GM21528 (cell line): ENCODE measurements at regions not wholly inside any gene's neighbourhood (a gene's known extent, or its start where the extent isn't known, plus 50 kb on each side); places are given as distances from the start of the nearest gene placed in this dataset.
"Not testable (repeated sequence)": the region's sequence is repeated elsewhere in the genome, so short reads cannot be mapped to it uniquely, and the experiment has no call there.

Experiments
- ATAC-seq: cut with Tn5 transposase; IDR thresholded peaks from one replicate; pipeline ENCODE4 v1.9.1; 2021; ENCODE audit warnings: mild to moderate bottlenecking, moderate library complexity; ENCODE audit not compliant: unreplicated experiment, low FRiP score

DNA sequence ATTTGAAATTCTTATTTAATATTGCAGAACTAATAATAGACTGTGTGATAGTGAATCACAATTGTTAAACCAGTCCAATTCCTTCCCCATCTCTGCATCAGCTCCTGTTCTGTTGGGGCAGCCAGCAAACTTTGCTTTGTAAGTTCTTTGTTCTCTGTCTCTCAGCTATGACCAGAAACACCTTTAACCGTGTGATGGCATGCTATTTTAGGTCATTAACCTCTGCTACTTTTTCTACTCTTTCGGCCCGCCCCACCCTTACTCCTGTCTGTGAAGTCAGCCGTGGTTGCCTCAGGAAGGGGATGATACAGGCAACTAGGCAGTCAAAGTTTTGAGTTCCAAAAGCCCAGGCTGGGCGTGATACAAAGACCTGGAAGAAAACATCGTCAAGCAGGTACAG lies 51.3 kb upstream of the EGFL6 start:
- no peak for ATAC-seq

DNA sequence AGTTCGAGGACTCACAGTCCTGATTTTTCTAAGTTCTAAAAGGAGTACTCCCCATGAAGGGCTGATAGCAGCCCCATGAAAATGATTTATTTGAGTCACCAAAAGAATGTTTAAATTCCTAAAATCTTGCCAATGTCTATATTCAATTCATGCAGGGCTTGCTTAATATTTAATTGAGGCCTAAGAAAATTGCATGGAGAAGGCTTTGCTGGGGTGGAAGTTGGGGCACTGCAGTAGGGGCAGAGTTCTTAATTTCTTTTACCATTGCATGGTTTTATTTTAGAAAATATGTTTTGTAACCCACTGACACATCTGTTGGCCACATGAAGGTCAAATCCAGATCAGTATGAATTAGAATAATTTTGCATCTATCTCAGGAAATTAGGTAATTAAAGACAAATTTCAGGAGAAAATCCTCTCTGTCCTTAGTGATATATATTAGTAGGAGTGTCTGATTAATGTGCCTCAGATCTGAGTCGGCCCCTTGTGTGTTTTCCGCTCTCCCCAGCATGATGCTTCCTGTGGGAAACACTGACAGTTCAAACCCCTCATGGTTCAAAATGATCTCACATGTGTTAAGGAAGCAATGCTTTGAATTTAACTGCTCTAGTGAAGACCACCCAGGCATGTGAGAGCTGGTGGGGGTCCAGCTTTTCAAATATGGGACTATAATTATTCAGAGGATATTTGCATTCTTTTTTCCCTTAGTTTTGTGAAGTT lies 54.0 kb upstream of the EGFL6 start:
- ATAC-seq, result no peak

GRCh38 chrX:13511944-13512330 lies 57.5 kb upstream of the EGFL6 start:
- ATAC-seq, result no peak

- no peak for ATAC-seq
These were observed 58.0 kb upstream of the EGFL6 start for GRCh38 chrX:13511241-13511943.

DNA sequence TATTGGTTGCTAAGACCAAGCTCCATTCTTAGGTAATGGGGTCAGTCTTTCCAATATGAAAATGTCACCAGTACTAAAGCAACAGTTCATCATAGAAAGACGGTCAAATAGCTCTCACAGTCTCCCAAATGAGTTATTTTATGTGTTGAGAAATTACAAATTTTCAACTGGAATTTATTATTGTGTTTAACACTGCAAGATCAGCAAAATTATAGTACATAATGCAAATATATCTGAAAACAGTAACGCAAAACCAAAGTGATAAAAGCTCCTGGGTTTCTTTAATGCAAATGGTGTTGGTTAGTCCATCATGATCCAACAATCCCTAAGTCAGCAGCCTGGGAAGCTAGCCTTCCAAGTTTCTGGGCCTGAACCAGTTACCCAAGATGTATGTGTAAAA lies 61.5 kb upstream of the EGFL6 start:
- no peak for ATAC-seq

GRCh38 chrX:13506574-13506973 lies 62.8 kb upstream of the EGFL6 start:
- no peak for ATAC-seq

DNA sequence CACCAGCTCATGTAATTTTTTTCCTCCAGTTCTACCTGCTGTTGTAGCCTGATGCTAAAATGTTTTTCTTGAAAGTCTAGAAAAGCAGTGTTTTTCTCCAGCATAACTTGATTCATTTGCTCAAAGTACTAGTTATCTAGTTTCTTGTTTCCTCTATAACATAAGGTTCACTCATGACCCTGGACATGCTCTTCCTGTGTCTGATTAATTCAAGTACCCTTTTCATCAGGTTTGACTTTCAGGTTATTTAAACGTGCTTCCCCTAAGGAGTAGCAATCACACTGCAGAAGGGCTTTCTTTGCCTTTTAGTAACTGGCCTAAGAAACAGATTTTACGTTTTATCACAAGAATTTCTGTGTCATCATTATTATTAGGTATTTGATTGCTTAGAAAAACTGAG lies 66.8 kb upstream of the EGFL6 start:
- ATAC-seq, result no peak

DNA sequence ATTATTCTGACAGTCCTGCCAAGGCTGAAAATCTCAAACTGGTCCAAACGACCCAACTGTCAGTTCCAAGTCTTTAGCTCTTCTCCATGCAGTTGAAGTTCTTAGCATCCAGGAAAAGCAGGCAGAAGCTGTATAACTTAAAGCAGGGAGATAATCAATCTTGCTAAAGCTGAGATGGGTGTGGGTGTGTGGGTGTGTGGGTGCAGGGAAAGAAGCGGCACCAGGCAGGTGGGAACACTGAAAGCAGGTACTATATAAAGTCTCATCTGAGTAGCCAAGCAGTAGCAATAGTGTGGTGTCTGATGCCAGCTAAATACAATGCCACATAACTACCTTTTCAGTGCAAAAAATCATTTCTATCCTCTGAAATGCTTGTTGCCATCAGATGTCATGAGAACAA lies 69.7 kb upstream of the EGFL6 start:
- ATAC-seq, result no peak

- no peak for ATAC-seq
These were observed 71.2 kb upstream of the EGFL6 start for GRCh38 chrX:13498238-13498637.

- ATAC-seq, result no peak
These were observed 74.2 kb upstream of the EGFL6 start for GRCh38 chrX:13495232-13495631.

DNA sequence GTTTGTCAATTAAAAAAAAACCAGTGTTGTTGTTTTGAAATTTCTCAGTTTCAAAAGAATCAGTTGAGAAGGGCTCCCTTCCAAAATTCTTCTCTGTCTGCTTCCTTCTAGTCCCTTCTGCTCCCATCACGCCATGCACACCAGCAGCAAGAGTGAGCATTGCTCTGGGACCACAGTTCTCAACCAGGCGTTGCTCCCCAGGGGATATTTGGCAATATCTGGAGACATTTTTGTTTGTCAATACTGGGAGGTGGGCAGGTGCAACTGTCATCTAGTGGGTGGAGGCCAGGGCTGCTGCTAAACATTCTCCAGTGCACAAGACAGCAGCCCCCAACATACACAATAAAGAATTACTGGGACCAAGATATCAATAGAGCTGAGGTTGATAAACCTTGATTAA lies 74.8 kb upstream of the EGFL6 start:
- no peak for ATAC-seq

DNA sequence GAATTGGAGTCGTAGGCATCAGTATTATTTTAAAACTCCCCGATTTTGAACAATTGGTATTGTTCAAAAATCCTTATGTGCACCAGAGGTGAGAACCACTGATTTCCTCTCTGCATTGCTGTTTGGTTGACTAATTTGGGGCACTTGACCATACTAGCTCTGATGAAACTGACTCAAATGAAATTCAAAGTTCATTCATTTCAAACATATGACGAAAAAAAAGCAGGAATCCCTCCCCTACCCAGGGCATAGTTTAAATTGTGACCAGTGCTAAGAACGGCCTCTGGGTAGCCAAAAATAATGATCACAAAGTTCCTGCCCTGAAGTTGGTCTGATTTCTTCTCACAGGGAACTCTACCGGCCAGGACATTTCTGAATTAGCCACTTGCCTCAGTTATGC lies 75.7 kb upstream of the EGFL6 start:
- ATAC-seq, result no peak

- ATAC-seq, result no peak
These were observed 77.1 kb upstream of the EGFL6 start for GRCh38 chrX:13492286-13492685.

DNA sequence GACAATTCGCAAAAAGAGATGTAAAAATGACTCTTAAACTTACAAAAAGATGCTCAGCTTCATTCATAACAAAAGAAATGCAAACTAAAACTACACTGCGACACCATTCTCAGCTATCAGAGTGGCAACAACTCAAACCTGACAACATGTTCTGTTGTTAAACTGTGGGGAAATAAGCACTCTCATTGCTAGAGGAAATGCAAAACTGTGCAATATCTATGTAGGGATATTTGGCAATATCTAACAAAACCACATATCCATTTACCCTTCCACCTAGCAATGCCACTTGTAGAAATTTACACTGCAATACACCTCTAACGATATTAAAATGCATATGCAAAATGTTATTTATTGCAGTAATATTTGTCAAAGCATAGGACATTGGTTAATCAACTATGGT lies 78.3 kb upstream of the EGFL6 start:
- no peak for ATAC-seq

DNA sequence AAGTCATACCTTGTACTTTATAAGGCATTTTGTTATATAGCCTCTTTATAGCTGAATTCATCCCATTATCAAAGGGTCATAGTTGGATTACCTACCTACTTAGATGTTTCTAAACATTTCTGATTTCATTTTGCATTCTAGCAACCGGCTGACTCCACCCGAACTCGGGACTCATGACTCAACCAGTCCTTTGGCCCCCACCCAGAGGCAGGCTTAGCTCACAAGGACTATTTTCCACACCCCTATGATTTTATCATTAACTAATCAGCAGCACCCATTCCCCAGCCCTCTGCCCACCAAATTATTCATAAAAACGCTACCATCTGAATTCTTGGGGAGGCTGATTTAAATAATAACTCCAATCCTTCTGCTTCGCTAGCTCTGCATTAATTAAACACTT lies 79.9 kb upstream of the EGFL6 start:
- no peak for ATAC-seq

DNA sequence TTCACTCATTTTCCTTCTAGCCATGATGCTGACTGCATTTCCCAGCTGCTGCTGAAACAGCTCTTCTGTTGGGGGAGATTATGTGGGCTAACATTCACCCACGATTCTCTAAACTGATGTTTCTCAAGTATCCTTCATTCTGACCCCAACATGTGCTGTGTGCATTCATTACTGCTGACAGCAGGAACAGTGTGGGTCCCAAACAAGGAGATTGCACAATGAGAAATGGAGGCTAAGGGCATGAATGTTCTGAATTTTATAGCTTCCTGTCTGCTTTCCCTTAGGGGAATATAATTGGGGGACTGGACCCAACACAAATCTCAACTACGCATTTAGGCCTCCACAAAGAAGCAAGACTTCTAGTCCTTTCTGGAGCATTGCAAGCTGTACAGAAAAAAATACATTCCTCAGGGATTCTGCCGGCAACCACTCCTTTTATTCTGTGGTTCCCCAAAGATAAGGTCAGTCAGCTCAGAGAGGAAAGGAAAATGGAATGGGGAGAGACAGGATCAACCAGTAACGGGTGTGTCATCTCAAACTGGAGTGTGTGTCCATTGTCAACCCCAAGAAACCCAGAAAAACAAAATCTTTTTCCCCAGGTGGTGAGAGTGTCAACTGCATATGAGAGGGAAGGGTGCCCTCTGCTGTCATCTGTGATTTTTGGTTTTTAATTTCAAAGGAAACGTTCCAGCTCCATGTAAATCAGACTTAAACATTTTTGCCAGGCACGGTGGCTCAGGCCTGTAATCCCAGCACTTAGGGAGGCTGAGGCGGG lies 81.5 kb upstream of the EGFL6 start:
- ATAC-seq, result no peak

- ATAC-seq, result no peak
These were observed 84.2 kb upstream of the EGFL6 start for GRCh38 chrX:13485167-13485566.

DNA sequence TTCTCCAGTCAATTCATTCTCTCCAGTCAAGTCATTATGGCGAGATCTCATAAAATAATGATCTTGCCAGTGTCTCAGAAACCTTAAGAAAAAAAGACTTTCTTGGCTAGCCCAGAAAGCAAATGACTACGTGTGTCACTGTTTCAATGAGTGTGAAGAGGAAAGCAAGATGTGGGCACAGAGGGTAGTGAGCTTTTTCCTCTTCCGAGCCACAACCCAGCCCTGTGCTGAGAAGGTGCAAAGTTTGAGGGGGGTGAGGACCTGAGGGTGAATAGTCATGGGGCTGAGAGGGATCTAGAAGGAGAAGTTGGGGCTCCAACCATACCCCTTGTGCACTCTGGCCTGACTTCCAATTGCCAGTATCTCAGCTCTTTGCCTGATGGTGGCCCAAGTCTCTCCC lies 85.6 kb upstream of the EGFL6 start:
- no peak for ATAC-seq

DNA sequence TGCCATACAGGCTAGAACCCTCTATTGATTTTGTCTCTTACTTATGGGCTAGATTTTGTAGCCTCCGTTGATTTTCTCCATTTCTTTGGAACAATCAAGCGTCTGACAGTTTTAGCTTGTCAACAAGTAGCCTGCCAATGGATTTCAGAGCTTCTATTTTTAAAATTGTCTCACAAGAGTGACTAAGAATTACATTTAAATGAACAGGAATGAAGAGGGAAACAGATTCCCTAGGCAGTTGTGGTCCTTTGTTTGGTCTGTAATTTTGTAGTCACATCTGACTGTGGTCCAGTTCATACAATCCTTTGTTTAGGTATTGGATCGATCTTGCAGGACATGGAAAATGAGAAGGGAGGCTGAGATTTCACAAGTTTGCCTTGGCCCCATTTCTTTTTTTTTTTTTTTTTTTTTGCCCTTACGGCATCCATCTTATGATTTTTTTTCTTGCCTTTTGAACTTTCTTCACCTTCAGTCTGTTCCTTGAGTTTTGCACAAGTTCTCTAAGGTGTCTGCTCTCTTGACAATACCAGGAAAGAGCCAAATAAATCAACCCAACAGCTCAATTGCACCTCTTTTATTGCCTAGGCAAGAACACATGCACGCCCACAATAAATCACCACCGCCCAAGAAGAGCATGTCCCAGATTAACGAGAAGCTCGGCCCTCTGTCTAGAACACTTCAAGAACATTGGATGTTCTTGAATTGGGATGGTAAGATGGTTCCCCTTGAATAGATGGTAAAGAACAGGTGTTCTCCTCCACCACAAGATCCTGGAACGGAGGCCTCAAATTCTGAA lies 86.5 kb upstream of the EGFL6 start:
- ATAC-seq, result no peak

GRCh38 chrX:13480780-13481179 lies 88.6 kb upstream of the EGFL6 start:
- not testable (repeated sequence) for ATAC-seq

- ATAC-seq, result no peak
These were observed 90.0 kb upstream of the EGFL6 start for GRCh38 chrX:13479452-13479813.
